Mucosa of rectum (tissue), 2 donors: ENCODE measurements at regions not wholly inside any gene's neighbourhood (a gene's known extent, or its start where the extent isn't known, plus 50 kb on each side); places are given as distances from the start of the nearest gene placed in this dataset.
"Not testable (repeated sequence)": the region's sequence is repeated elsewhere in the genome, so short reads cannot be mapped to it uniquely, and the experiment has no call there.

Experiments used
- H3K27ac ChIP-seq, 2 donors: one replicate each; pipeline ENCODE4 v1.7.0; 2013; ENCODE audit warnings: inconsistent platforms in 2 of 2, low read depth in 2 of 2, low read length in 2 of 2
- H3K27me3 ChIP-seq, 2 donors: one replicate each; pipeline ENCODE4 v1.7.0; 2013; ENCODE audit warnings: low read length in 2 of 2; ENCODE audit not compliant: control insufficient read depth in 2 of 2, insufficient read depth in 2 of 2
- H3K36me3 ChIP-seq, 2 donors: one replicate each; pipeline ENCODE4 v1.7.0; 2013; ENCODE audit warnings: low read length in 2 of 2; ENCODE audit not compliant: control insufficient read depth in 2 of 2, insufficient read depth in 2 of 2
- H3K4me1 ChIP-seq, 2 donors: one replicate each; pipeline ENCODE4 v1.7.0; 2013; ENCODE audit warnings: low read length in 2 of 2, mild to moderate bottlenecking in 1 of 2; ENCODE audit not compliant: control insufficient read depth in 2 of 2, insufficient read depth in 2 of 2
- H3K4me3 ChIP-seq, 2 donors: one replicate each; pipeline ENCODE4 v1.7.0; 2013; ENCODE audit warnings: low read length in 2 of 2
- H3K9ac ChIP-seq, 2 donors: one replicate each; pipeline ENCODE4 v1.7.0; 2013; ENCODE audit warnings: low read length in 2 of 2, low read depth in 1 of 2, mild to moderate bottlenecking in 1 of 2
- H3K9me3 ChIP-seq, 2 donors: one replicate each; pipeline ENCODE4 v1.7.0; 2013; ENCODE audit warnings: low read length in 2 of 2; ENCODE audit not compliant: control insufficient read depth in 2 of 2
- donor health status: healthy.
- donor health status: Normal muscosa, but diverticular disease.

GRCh38 chr9:1879501-1879900 lies 135.6 kb upstream of the SMARCA2 start:
- Histone ChIP-seq H3K9ac (no peak overlapping the region), H3K4me1 (no peaks in the 10 kb centered on the region), H3K36me3 (no peaks in the 10 kb centered on the region)

GRCh38 chr9:1880038-1880565 lies 135.0 kb upstream of the SMARCA2 start:
- Histone ChIP-seq H3K4me1 (no peaks in the 10 kb centered on the region), H3K4me3 (no peak overlapping the region), H3K27ac (no peak overlapping the region), H3K9ac (no peak overlapping the region), H3K36me3 (no peaks in the 10 kb centered on the region), H3K9me3 (no peaks in the 10 kb centered on the region), H3K27me3 (no peaks in the 10 kb centered on the region)

More at GRCh38 chr9:1879501-1879900, 135.6 kb upstream of the SMARCA2 start:
- Histone ChIP-seq H3K27me3 (no peaks in the 10 kb centered on the region), H3K27ac (no peak overlapping the region), H3K9me3 (no peaks in the 10 kb centered on the region), H3K4me3 (no peak overlapping the region)

GRCh38 chr9:1881708-1882295 lies 133.3 kb upstream of the SMARCA2 start:
- Histone ChIP-seq H3K4me1 (no peaks in the 10 kb centered on the region), H3K9ac (no peak overlapping the region), H3K27ac (no peak overlapping the region), H3K4me3 (no peak overlapping the region), H3K9me3 (no peaks in the 10 kb centered on the region), H3K36me3 (no peaks in the 10 kb centered on the region), H3K27me3 (no peaks in the 10 kb centered on the region)

- Histone ChIP-seq H3K4me3 (no peak overlapping the region), H3K9me3 (no peaks in the 10 kb centered on the region), H3K27me3 (no peaks in the 10 kb centered on the region), H3K36me3 (no peaks in the 10 kb centered on the region), H3K27ac (no peak overlapping the region), H3K9ac (no peak overlapping the region), H3K4me1 (no peaks in the 10 kb centered on the region)
These were observed 132.3 kb upstream of the SMARCA2 start for GRCh38 chr9:1882711-1883403.

- Histone ChIP-seq H3K9me3 (no peaks in the 10 kb centered on the region), H3K27ac (no peak overlapping the region), H3K27me3 (no peaks in the 10 kb centered on the region), H3K4me1 (no peaks in the 10 kb centered on the region), H3K9ac (no peak overlapping the region), H3K36me3 (no peaks in the 10 kb centered on the region), H3K4me3 (no peak overlapping the region)
These were observed 124.9 kb upstream of the SMARCA2 start for GRCh38 chr9:1890201-1890600.

- Histone ChIP-seq H3K36me3 (no peaks in the 10 kb centered on the region), H3K27ac (no peak overlapping the region), H3K9ac (no peak overlapping the region), H3K4me3 (no peak overlapping the region), H3K27me3 (no peaks in the 10 kb centered on the region), H3K4me1 (no peaks in the 10 kb centered on the region), H3K9me3 (no peaks in the 10 kb centered on the region)
These were observed 124.3 kb upstream of the SMARCA2 start for GRCh38 chr9:1890816-1891215.

GRCh38 chr9:1903080-1903704 lies 112.0 kb upstream of the SMARCA2 start:
- not testable (repeated sequence) for H3K27ac ChIP-seq, H3K4me1 ChIP-seq, H3K9me3 ChIP-seq, H3K36me3 ChIP-seq, H3K9ac ChIP-seq, H3K4me3 ChIP-seq, H3K27me3 ChIP-seq

GRCh38 chr9:1907465-1907864 lies 107.7 kb upstream of the SMARCA2 start:
- no peak overlapping the region for H3K27ac ChIP-seq
- no peaks in the 10 kb centered on the region for H3K27me3 ChIP-seq
- H3K4me1 ChIP-seq, result no peaks in the 10 kb centered on the region
- no peak overlapping the region for H3K4me3 ChIP-seq
- no peak overlapping the region for H3K9ac ChIP-seq
- no peaks in the 10 kb centered on the region for H3K36me3 ChIP-seq
- H3K9me3 ChIP-seq, result peaks cover 0 to 4% of the 10 kb centered on the region in 2 donors

GRCh38 chr9:1909322-1909721 lies 105.8 kb upstream of the SMARCA2 start:
- Histone ChIP-seq H3K27me3 (no peaks in the 10 kb centered on the region), H3K27ac (no peak overlapping the region), H3K36me3 (no peaks in the 10 kb centered on the region), H3K4me1 (no peaks in the 10 kb centered on the region), H3K4me3 (no peak overlapping the region), H3K9ac (no peak overlapping the region), H3K9me3 (no peaks in the 10 kb centered on the region)

GRCh38 chr9:1910269-1910811 lies 104.8 kb upstream of the SMARCA2 start:
- Histone ChIP-seq H3K27me3 (no peaks in the 10 kb centered on the region), H3K9ac (no peak overlapping the region), H3K9me3 (no peaks in the 10 kb centered on the region), H3K4me1 (no peaks in the 10 kb centered on the region), H3K36me3 (no peaks in the 10 kb centered on the region), H3K27ac (no peak overlapping the region), H3K4me3 (no peak overlapping the region)
